Mesothelial cell of epicardium (in vitro differentiated cells): ENCODE measurements at regions not wholly inside any gene's neighbourhood (a gene's known extent, or its start where the extent isn't known, plus 50 kb on each side); places are given as distances from the start of the nearest gene placed in this dataset.

Experiments used
- DNase-seq, 2 experiments: peaks; one replicate each; pipeline ENCODE4 v3.0.0; 2021; ENCODE audit warnings: low spot score in 2 of 2; ENCODE audit not compliant: unreplicated experiment in 2 of 2
- H3K27ac Mint-ChIP-seq: 2 replicates; pipeline ENCODE4 v1.8.0; 2021; ENCODE audit warnings: mixed read lengths
- H3K27me3 Mint-ChIP-seq: 2 replicates; pipeline ENCODE4 v1.8.0; 2021; ENCODE audit warnings: low read depth, mixed read lengths
- H3K36me3 Mint-ChIP-seq: 2 replicates; pipeline ENCODE4 v1.8.0; 2021; ENCODE audit warnings: mixed read lengths
- H3K4me1 Mint-ChIP-seq: 2 replicates; pipeline ENCODE4 v1.8.0; 2021; ENCODE audit warnings: mixed read lengths
- H3K4me3 Mint-ChIP-seq: 2 replicates; pipeline ENCODE4 v1.8.0; 2021; ENCODE audit warnings: mild to moderate bottlenecking, moderate library complexity, mixed read lengths
- H3K9me3 Mint-ChIP-seq: 2 replicates; pipeline ENCODE4 v1.8.0; 2021; ENCODE audit warnings: mixed read lengths
- CTCF ChIP-seq: fragments of 200-600 bp; sonication (generic); IDR thresholded peaks from one replicate; pipeline ENCODE4 v1.5.0; 2021; ENCODE audit warnings: antibody characterized with exemption; ENCODE audit not compliant: unreplicated experiment

DNA sequence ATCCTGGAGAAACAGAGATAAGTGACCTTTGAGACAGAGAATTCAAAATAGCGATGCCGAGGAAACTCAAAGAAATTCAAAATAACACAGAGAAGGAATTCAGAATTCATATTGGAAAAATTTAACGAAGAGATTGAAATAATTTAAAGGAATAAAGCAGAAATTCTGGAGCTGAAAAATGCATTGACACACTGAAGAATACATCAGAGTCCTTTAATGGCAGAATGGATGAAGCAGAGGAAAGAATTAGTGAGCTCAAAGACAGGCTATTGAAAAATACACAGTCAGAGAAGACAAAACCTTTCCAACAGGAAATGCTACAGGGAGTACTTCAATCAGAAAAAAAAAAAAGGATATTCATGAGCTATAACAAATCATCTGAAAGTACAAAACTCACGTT lies 185.8 kb downstream of the PARM1 start:
- Mint-ChIP-seq H3K36me3 (peaks cover 33% of the 10 kb centered on the region), H3K27me3 (no peaks in the 10 kb centered on the region), H3K27ac (no peak overlapping the region), H3K4me3 (no peak overlapping the region), H3K9me3 (peaks cover 47% of the 10 kb centered on the region), H3K4me1 (no peaks in the 10 kb centered on the region)
- no peak for TF ChIP-seq CTCF
- DNase-seq = no peak

DNA sequence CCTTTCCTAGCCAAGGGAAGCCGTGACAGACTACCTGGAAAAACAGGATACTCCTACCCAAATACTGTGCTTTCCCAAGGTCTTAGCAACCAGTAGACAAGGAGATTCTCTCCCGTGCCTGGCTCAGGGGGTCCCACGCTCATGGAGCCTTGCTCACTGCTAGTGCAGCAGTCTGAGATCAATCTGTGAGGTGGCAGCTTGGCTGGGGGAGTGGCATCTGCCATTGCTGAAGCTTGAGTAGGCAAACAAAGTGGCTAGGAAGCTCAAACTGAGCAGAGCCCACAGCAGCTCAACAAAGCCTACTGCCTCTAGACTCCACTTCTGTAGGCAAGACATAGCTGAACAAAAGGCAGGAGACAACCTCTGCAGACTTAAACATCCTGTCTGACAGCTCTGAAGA lies 177.1 kb downstream of the PARM1 start:
- H3K4me1 Mint-ChIP-seq = no peaks in the 10 kb centered on the region
- peaks cover 22% of the 10 kb centered on the region for H3K36me3 Mint-ChIP-seq
- TF ChIP-seq CTCF = no peak
- DNase-seq = no peak
- no peak overlapping the region for H3K27ac Mint-ChIP-seq
- peaks cover 20% of the 10 kb centered on the region for H3K9me3 Mint-ChIP-seq
- H3K27me3 Mint-ChIP-seq = no peaks in the 10 kb centered on the region
- no peak overlapping the region for H3K4me3 Mint-ChIP-seq

GRCh38 chr4:75107755-75108612 lies 175.1 kb downstream of the PARM1 start:
- peaks cover 18% of the 10 kb centered on the region for H3K9me3 Mint-ChIP-seq
- TF ChIP-seq CTCF = no peak
- H3K27ac Mint-ChIP-seq = no peak overlapping the region
- no peak for DNase-seq
- H3K27me3 Mint-ChIP-seq = no peaks in the 10 kb centered on the region
- no peak overlapping the region for H3K4me3 Mint-ChIP-seq
- no peaks in the 10 kb centered on the region for H3K4me1 Mint-ChIP-seq
- peaks cover 15% of the 10 kb centered on the region for H3K36me3 Mint-ChIP-seq

DNA sequence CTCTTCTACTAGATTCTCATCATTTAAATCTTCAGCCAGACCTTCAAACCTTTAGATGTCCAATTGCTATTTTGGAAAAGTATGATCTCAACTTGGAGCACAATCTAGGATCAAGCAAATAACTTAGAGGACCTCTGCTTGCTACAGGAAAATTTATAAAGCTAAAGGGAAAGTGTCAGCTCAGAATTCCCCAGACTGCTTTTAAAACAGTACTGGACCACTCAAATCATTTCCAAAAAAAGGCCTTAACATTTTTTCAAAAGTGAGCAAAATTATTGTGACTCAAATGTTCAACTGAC lies 169.8 kb downstream of the PARM1 start:
- TF ChIP-seq CTCF = no peak
- no peak for DNase-seq
- H3K27me3 Mint-ChIP-seq = no peaks in the 10 kb centered on the region
- peaks cover 1% of the 10 kb centered on the region for H3K36me3 Mint-ChIP-seq
- H3K4me1 Mint-ChIP-seq = no peaks in the 10 kb centered on the region
- no peak overlapping the region for H3K27ac Mint-ChIP-seq
- H3K9me3 Mint-ChIP-seq = peaks cover 16% of the 10 kb centered on the region
- no peak overlapping the region for H3K4me3 Mint-ChIP-seq

DNA sequence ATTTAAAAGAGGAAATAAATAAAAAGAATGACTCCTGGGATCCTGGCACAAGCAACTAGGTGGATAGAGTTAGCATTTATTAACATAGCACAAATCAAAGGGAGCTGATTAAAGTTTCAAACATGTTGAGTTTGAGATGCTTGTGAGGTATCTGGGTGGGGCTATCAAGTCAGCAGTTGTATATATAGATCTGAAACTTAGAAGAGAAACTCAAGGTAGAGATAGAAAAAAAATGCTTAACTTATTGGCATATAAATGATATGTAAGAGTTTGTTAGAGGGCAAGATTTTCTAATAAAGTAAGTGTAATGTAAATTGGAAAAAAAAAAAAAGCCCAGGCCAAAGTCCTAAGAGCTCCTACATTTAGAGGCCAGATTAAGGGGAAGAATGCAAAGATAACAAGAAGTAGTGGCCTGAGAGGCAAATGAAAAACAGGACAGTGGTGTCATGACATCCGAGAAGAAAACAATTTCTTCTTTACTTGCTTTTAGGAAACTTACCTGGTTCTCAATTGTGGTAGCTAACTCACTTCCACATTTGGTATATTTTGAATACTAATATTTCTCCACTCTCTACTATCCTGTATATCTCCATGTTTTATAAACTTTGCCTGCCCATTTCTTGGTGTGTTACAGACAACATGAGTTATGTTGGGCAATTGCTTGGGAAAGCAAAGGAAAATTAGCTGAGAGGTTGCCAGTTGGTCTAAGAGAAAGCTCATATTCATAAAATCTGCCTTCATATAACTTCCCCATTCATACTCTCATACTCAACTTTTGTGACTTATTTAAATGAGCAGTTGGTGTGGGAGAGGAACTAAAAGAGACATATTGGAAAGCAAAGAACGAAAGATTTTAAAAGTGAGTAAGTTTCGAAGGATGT lies 169.2 kb downstream of the PARM1 start:
- Mint-ChIP-seq H3K4me1 (no peaks in the 10 kb centered on the region), H3K4me3 (no peak overlapping the region), H3K36me3 (peaks cover 1% of the 10 kb centered on the region), H3K9me3 (peaks cover 22% of the 10 kb centered on the region), H3K27ac (no peak overlapping the region), H3K27me3 (no peaks in the 10 kb centered on the region)
- no peak for DNase-seq
- no peak for TF ChIP-seq CTCF
